ENCODE measurements at regions not wholly inside any gene's neighbourhood (a gene's known extent, or its start where the extent isn't known, plus 50 kb on each side); places are given as distances from the start of the nearest gene placed in this dataset.
A peak's percentile ranks its signal among the peaks of the same experiment; 100 is the strongest.
"Not testable (repeated sequence)": the region's sequence is repeated elsewhere in the genome, so short reads cannot be mapped to it uniquely, and the experiment has no call there.

- no peak for DNase-seq (ENCODE audit: low read depth)
Observed at GRCh38 chr1:199220031-199220430, 581.2 kb downstream of the PTPRC start.

GRCh38 chr1:199221371-199222150 lies 582.7 kb downstream of the PTPRC start:
- DNase-seq (ENCODE audit: low read depth), result no peak

DNA sequence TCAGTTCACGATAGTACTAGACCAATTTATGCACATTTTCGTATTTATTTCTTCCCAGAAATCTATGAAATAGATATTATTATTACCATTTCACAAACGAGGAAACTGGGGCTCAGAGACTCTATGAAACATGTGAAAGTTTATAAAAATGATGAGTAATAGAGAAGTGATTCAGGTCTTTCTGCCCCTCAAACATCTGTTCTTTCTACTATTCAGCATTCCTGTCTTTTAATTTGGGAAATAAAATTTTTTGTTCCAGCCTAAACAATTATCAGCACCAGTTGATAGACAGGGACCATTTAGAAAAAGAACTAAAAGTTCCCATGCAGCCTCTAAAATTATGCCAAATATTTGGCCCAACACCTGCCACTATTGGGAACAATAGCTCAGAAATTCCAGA lies 585.1 kb downstream of the PTPRC start:
- DNase-seq (ENCODE audit: low read depth), result no peak

DNA sequence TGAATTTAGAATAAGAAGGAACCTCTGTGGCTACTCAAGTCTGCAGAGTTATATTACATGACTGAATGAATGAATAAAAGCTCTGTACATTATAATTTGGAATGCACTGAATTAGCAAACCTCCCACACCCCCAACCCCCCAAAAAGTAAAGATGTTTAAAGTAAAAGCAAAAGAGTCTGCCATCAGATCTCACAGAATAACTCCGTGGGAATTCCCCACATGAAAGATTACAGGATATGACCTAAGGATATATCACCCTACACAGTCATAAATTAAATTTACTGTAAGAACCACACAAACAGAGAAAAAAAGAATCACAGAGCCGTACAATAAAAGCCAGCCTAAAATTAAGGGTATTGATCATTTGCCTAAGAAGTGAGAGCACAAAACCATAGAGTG lies 587.3 kb downstream of the PTPRC start:
- no peak for DNase-seq (ENCODE audit: low read depth)

DNA sequence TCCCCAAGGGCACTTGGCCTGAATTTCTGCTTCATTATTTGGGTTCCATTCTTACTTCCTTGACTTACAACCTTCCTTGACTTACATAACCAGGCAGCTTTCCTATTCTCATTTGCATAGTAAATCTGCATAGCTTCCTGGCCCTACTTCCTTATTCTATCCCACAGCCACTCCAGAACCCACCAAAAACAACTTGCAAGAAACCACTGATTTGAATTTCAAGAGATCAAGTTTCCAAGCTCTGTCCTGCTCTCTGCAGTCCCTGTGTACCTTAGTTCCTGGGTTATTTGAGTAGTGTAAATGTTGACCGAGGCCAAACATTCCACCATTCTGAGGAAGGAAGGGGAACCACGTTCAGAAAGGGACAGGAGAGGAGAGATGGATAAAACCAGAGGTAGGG lies 603.3 kb downstream of the PTPRC start:
- DNase-seq (ENCODE audit: low read depth), result no peak

DNA sequence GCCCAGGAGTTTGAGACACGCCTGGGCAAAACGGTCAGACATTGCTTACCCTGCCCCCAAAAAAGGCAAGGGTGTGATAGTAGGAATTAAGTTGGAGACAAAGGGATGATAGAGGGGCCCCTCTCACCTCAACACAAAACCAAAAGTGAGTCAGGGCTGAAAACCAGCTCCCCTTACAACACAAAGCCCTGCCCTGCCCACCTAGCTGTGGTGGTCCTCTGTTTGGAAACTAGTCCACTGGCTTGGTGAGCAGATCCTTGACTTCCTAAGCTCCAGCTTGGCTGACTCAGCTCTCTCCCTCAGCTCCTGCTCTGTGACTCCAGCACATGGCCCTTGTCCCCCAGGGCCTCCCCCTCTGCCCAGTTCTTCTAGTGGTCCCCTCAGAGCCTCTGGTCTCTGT lies 603.8 kb downstream of the PTPRC start:
- DNase-seq (ENCODE audit: low read depth), result no peak

DNA sequence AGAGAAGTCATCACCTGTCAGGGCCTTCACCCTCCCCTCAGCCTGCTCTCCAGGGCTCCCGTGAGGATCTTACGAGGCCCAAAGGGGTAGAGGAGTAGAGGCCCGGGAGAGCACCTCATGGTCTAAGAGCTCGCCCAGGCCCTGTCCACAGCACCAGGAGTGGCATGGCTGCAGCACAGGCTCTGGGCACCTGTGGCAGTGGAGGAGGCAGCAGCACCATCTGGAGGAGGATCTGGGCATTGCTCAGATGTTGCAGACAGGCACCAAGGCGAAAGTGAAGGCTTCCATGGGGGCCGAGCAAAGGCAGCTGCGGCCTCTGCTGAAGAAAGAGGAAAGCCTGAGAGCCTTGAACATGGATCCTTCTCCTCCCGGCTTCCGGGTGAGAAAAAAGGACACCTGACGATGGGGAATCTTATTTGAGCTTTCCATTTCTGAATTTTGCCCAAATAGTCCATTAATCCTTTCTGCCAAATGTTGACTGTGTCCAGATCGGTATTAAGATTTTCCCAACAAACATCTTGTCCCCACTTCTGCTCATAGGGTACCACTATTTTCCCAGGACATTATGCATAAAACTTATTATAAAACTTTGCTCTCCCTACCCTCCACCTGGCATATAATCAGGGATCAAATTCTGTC lies 604.7 kb downstream of the PTPRC start:
- DNase-seq (ENCODE audit: low read depth), result peak; percentile 67

GRCh38 chr1:199245946-199246345 lies 607.1 kb downstream of the PTPRC start:
- DNase-seq (ENCODE audit: low read depth), result no peak

GRCh38 chr1:199246716-199247115 lies 607.9 kb downstream of the PTPRC start:
- DNase-seq (ENCODE audit: low read depth), result no peak

DNA sequence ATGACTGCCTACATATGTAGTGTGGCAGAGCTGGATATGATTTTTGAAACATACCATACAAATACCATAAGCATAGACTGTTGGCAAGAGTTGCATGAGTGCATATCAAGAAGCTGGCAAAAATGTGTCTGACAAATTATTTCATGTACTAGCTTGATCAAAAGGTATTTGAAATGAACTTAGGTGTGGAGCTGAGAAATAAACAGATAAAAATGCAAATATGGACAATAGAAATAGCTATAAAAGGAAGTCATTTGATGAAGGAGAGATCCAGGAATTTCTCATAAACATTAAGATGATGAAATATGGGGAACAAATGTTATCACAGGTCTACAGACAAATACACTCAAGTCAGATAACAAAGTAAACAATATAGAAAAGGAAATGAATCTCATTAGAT lies 609.1 kb downstream of the PTPRC start:
- no peak for DNase-seq (ENCODE audit: low read depth)

- DNase-seq (ENCODE audit: low read depth), result not testable (repeated sequence)
Observed at GRCh38 chr1:199254040-199254439, 615.2 kb downstream of the PTPRC start.

GRCh38 chr1:199261328-199261727 lies 622.5 kb downstream of the PTPRC start:
- DNase-seq (ENCODE audit: low read depth), result no peak

DNA sequence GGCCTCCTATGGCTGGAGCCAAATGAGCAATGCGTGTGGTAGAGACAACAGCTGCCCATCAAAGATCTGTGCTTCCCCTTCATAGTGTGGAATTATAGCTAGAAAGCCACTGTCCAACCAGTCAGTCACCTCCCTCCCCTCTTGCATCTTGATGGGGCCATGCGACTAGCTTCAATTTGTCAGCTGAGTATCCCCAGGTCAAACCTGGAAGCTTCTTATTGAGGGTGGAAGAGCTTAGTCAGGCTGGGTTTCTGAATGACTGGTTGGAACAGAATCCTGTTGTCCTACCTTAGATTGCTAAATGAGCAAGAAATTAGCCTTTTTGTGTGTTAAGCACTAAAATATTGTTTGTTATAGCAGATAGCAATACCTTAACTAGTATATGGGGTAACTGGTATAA lies 625.4 kb downstream of the PTPRC start:
- DNase-seq (ENCODE audit: low read depth), result no peak

- DNase-seq (ENCODE audit: low read depth), result no peak
Observed at GRCh38 chr1:199264911-199265310, 626.1 kb downstream of the PTPRC start.

GRCh38 chr1:199265319-199265718 lies 626.5 kb downstream of the PTPRC start:
- DNase-seq (ENCODE audit: low read depth), result no peak

DNA sequence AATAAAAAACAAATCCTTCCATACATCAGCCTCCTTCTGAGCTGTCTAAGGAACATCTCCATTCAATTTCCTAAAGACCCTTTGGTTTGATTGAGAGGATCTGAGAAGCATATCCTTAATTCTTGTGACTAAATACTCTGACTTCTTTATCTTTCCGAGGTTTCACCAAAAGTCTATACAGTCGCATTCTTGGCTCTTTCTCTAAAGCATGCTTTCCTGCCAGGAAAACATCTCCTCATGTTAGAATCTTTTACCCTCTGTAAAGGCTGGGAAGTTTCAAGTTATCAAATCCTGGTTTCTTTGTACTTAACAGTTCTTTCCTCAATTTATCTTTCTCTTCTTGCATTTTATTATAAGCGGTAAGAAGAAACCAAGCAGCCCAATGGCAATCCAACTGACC lies 630.4 kb downstream of the PTPRC start:
- no peak for DNase-seq (ENCODE audit: low read depth)

DNA sequence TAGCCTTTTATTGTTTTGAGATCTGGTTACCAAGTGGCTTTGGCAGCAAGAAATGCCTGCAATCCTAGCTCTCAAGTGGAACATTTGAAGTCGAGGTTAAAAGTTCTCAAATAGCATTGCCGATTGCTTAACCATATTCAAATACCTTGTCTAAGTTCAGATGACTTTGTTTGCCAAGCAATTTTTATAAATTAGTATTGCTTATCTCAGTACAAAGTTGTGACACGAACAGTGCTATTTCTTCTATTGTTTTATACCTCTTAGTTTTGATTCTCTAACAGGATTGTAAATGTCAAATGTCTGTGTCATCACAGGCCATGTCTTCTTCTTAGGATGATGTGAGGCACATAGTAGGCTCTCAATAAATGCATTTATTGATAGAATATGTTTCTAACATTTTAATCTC lies 633.3 kb downstream of the PTPRC start:
- DNase-seq (ENCODE audit: low read depth), result no peak

- no peak for DNase-seq (ENCODE audit: low read depth)
Observed at GRCh38 chr1:199272628-199273086, 633.8 kb downstream of the PTPRC start.

GRCh38 chr1:199273837-199274379 lies 635.1 kb downstream of the PTPRC start:
- no peak for DNase-seq (ENCODE audit: low read depth)

DNA sequence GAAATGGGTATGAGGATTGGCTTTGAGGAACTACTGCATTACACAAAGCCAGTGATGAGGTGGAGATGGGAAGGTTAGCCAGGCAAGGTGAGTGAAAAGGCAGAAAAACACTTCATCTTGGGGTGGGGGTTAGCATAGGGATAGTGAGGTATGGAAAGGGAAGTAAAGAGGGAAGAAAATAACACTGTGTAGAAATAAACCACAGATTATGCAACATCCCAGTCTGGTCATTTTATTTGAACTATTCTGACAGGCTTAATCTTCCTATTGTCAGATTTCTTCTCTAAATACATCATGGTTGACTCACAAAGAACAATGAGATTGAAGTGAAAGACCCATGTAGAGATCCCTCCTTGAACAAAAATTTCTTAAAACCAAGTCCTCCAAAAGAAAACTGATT lies 640.2 kb downstream of the PTPRC start:
- no peak for DNase-seq (ENCODE audit: low read depth)

- peak; percentile 9 for DNase-seq (ENCODE audit: low read depth)
Observed at GRCh38 chr1:199279872-199280645, 641.2 kb downstream of the PTPRC start.

DNA sequence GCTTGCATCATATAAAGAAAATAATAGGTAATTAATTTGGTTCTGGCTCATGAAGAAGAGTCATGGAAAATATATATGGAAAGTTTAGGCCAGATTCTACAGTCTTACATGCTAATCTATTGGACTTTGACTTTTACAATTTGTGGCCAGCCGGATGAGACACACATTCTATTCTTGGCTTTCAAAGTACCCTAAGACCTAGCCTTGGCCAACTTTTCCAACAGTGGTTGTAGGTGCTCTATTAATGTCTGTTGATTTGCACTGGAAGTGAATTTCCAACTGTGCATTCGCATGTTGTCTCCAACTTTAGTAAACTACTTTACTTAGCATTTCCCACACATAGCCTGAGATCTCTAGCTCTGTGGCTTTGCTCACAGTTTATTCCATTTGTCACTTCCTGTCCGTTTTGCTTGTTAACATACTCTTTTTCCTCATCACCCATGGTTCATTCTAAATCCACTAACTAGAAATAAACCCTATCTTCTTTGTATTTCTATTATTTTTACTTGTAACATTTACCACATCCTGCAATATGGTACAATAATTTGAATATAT lies 644.0 kb downstream of the PTPRC start:
- DNase-seq (ENCODE audit: low read depth), result no peak

Data from activated T-cell treated with anti-CD3 and anti-CD28 coated beads for 48 hours (primary cell).